BJ (cell line): ENCODE measurements at regions not wholly inside any gene's neighbourhood (a gene's known extent, or its start where the extent isn't known, plus 50 kb on each side); places are given as distances from the start of the nearest gene placed in this dataset.

ENCODE experiments used
- CTCF ChIA-PET: fragments of 350-600 bp; formaldehyde crosslinking; extraction: SDS; loops from one replicate; lab custom pipeline; 2021; ENCODE audit warnings: antibody characterized with exemption, inconsistent platforms; lab: Yijun Ruan, JAX
- POLR2A ChIA-PET: fragments of 300-600 bp; sonication (Branson Sonifier 250); formaldehyde crosslinking; extraction: SDS; loops from one replicate; lab custom pipeline; 2021; ENCODE audit warnings: antibody characterized with exemption; lab: Charles Lee
- DNase-seq: peaks from one replicate; pipeline ENCODE4 v3.0.0-alpha.2; 2011; ENCODE audit warnings: low read depth
- H3K27me3 ChIP-seq: 2 replicates; pipeline ENCODE4 v1.6.0; 2011; ENCODE audit warnings: low read length; ENCODE audit not compliant: control insufficient read depth, insufficient read depth
- H3K36me3 ChIP-seq: 2 replicates; pipeline ENCODE4 v1.5.1; 2011; ENCODE audit warnings: low read length; ENCODE audit not compliant: control insufficient read depth, insufficient read depth
- H3K4me3 ChIP-seq: 2 replicates; pipeline ENCODE4 v1.5.1; 2011; ENCODE audit warnings: low read depth, mild to moderate bottlenecking, control low read depth, low read length
- CTCF ChIP-seq: IDR thresholded peaks from 2 replicates; pipeline ENCODE4 v1.5.1; 2011; ENCODE audit warnings: low read depth, mild to moderate bottlenecking, control low read depth, inconsistent platforms, low read length, moderate library complexity; ENCODE audit not compliant: insufficient read depth

GRCh38 chr4:79182209-79182608, 143.7 kb downstream of the NAA11 start:
- POLR2A ChIA-PET = no interaction called here
- DNase-seq = no peak
- Histone ChIP-seq H3K4me3 (no peak overlapping the region), H3K36me3 (no peaks in the 10 kb centered on the region), H3K27me3 (no peaks in the 10 kb centered on the region)
- CTCF ChIA-PET = no interaction called here
- no peak for TF ChIP-seq CTCF

GRCh38 chr4:79181190-79181589, 144.7 kb downstream of the NAA11 start:
- TF ChIP-seq CTCF = no peak
- POLR2A ChIA-PET = no interaction called here
- DNase-seq = no peak
- Histone ChIP-seq H3K4me3 (no peak overlapping the region), H3K27me3 (no peaks in the 10 kb centered on the region), H3K36me3 (no peaks in the 10 kb centered on the region)
- CTCF ChIA-PET = no interaction called here

GRCh38 chr4:79178760-79179159, 147.1 kb downstream of the NAA11 start:
- H3K4me3 ChIP-seq = no peak overlapping the region
- no peaks in the 10 kb centered on the region for H3K27me3 ChIP-seq
- CTCF ChIA-PET = no interaction called here
- H3K36me3 ChIP-seq = no peaks in the 10 kb centered on the region
- TF ChIP-seq CTCF = no peak
- POLR2A ChIA-PET = no interaction called here
- no peak for DNase-seq

- H3K36me3 ChIP-seq = no peaks in the 10 kb centered on the region
- H3K4me3 ChIP-seq = no peak overlapping the region
- CTCF ChIA-PET = no interaction called here
- DNase-seq = no peak
- POLR2A ChIA-PET = no interaction called here
- TF ChIP-seq CTCF = no peak
- H3K27me3 ChIP-seq = no peaks in the 10 kb centered on the region
These were observed 148.5 kb downstream of the NAA11 start for GRCh38 chr4:79177388-79177787.

GRCh38 chr4:79176351-79176750, 149.5 kb downstream of the NAA11 start:
- Histone ChIP-seq H3K27me3 (no peaks in the 10 kb centered on the region), H3K4me3 (no peak overlapping the region), H3K36me3 (no peaks in the 10 kb centered on the region)
- POLR2A ChIA-PET = no interaction called here
- CTCF ChIA-PET = interaction anchor here (1.5 kb wide), 1 partner anchor 20 kb away, joined by 3 read pairs; no protein-coding TSS in a partner anchor
- no peak for TF ChIP-seq CTCF
- DNase-seq = no peak
